Kidney glomerular epithelial cell (primary cell): ENCODE measurements at regions not wholly inside any gene's neighbourhood (a gene's known extent, or its start where the extent isn't known, plus 50 kb on each side); places are given as distances from the start of the nearest gene placed in this dataset.

ENCODE experiments used
- DNase-seq: peaks from one replicate; lab custom pipeline; 2025; lab: John Stamatoyannopoulos, UW

DNA sequence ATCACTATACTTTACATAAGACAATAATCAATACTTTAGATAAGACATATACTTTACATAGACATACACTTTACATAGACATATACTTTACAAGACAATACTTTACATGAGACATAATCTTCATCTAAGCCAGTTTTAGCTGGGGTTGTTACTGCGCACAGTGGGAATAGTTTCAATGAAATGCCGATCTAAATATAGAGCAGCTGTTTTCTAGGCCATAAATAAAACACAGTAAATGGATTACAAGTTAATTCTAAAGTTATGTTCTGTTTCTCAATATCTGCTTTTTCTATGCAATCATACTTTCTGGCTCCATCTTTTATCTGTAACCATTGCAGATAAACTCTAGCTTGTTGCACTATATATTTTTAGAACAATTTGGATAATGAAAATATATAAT, 1470.6 kb upstream of the PABPC4L start:
- no peak for DNase-seq

DNA sequence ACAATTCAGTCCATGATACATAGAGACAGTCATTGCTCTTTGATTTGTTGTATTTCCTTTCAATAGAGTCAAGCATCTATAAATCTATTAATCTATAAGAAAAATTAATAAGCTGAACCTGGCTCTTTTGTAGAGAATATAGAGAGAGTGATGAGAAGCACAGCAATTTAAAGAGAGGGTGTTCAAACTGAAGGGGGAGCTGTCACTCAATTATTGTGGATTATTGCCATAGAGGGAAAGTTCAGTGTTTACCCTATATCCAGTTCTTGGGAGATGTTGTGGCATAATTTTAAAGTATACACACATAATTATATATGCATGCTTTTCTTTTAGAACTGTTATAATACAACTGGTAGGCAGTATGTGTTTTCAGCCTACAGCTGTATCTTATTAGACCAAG, 1469.0 kb upstream of the PABPC4L start:
- no peak for DNase-seq
